SK-N-SH (cell line): ENCODE measurements at regions not wholly inside any gene's neighbourhood (a gene's known extent, or its start where the extent isn't known, plus 50 kb on each side); places are given as distances from the start of the nearest gene placed in this dataset.

Experiments used
- CTCF ChIA-PET: fragments of 300-600, 350-600 bp; formaldehyde crosslinking; extraction: SDS; loops from one replicate; lab custom pipeline; 2021; lab: Yijun Ruan, JAX
- POLR2A ChIA-PET: fragments of 350-600 bp; sonication (Branson Sonifier 250); formaldehyde crosslinking; extraction: SDS; loops from one replicate; lab custom pipeline; 2020; ENCODE audit warnings: antibody characterized with exemption, inconsistent platforms; lab: Yijun Ruan, JAX
- DNase-seq: peaks from one replicate; pipeline ENCODE4 v3.0.0; 2012
- H2AFZ ChIP-seq: fragments of 200-600 bp; sonication (generic); 2 replicates; pipeline ENCODE4 v1.8.1; 2016; ENCODE audit warnings: antibody characterized with exemption, mild to moderate bottlenecking, low read depth
- H3F3A ChIP-seq: fragments of 200-600 bp; sonication (generic); replicated peaks from 2 replicates; pipeline ENCODE3; 2016; ENCODE audit warnings: antibody characterized with exemption, mild to moderate bottlenecking; ENCODE audit not compliant: insufficient read depth
- H3K27ac ChIP-seq, 2 experiments: fragments of 200-500 bp in 1 of 2; fragments of 200-600 bp in 1 of 2; sonication (Bioruptor generic) in 1 of 2; sonication (generic), shearing (Covaris generic) in 1 of 2; 2 replicates each; pipeline versions ENCODE4 v1.5.1 to v1.6.1; 2014 to 2016; ENCODE audit warnings: low read depth in 2 of 2, inconsistent platforms in 1 of 2, low read length in 1 of 2, mild to moderate bottlenecking in 1 of 2, mixed read lengths in 1 of 2
- H3K27me3 ChIP-seq: fragments of 200-600 bp; sonication (generic), shearing (Covaris generic); 2 replicates; pipeline ENCODE4 v1.6.1; 2016; ENCODE audit warnings: mixed run types; ENCODE audit not compliant: insufficient read depth
- H3K36me3 ChIP-seq, 2 experiments: fragments of 200-500 bp in 1 of 2; fragments of 200-600 bp in 1 of 2; sonication (Bioruptor generic) in 1 of 2; sonication (generic) in 1 of 2; replicated peaks in 1 of 2; 2 replicates each; pipeline versions ENCODE3 to v1.5.1; 2014 to 2016; ENCODE audit warnings: low read length in 1 of 2, mild to moderate bottlenecking in 1 of 2; ENCODE audit not compliant: insufficient read depth in 2 of 2, control insufficient read depth in 1 of 2
- H3K4me1 ChIP-seq, 2 experiments: fragments of 200-500 bp in 1 of 2; fragments of 200-600 bp in 1 of 2; sonication (Bioruptor generic) in 1 of 2; sonication (generic), shearing (Covaris generic) in 1 of 2; 2 replicates each; pipeline versions ENCODE4 v1.5.1 to v1.6.1; 2014 to 2016; ENCODE audit warnings: low read depth in 1 of 2, low read length in 1 of 2, mixed run types in 1 of 2; ENCODE audit not compliant: insufficient read depth in 2 of 2, control insufficient read depth in 1 of 2
- H3K4me2 ChIP-seq: fragments of 200-600 bp; sonication (generic), shearing (Covaris generic); 2 replicates; pipeline ENCODE4 v1.6.1; 2017; ENCODE audit warnings: mixed run types
- H3K4me3 ChIP-seq, 2 experiments: fragments of 200-500 bp in 1 of 2; fragments of 200-600 bp in 1 of 2; sonication (Bioruptor generic) in 1 of 2; sonication (generic), shearing (Covaris generic) in 1 of 2; 2 replicates each; pipeline versions ENCODE4 v1.5.1 to v1.8.1; 2014 to 2016; ENCODE audit warnings: low read depth in 2 of 2, inconsistent platforms in 1 of 2, low read length in 1 of 2, mild to moderate bottlenecking in 1 of 2, mixed read lengths in 1 of 2, moderate library complexity in 1 of 2
- H3K79me2 ChIP-seq: fragments of 200-600 bp; sonication (generic); 2 replicates; pipeline ENCODE4 v1.8.1; 2017; ENCODE audit warnings: mild to moderate bottlenecking; ENCODE audit not compliant: insufficient read depth
- H3K9ac ChIP-seq: fragments of 200-600 bp; sonication (generic); 2 replicates; pipeline ENCODE4 v1.6.1; 2017; ENCODE audit warnings: mixed run types
- H3K9me2 ChIP-seq: fragments of 200-600 bp; sonication (generic); 2 replicates; pipeline ENCODE4 v1.6.1; 2017; ENCODE audit warnings: mixed run types
- H3K9me3 ChIP-seq: fragments of 200-600 bp; sonication (generic); 2 replicates; pipeline ENCODE4 v1.6.1; 2017; ENCODE audit warnings: mixed run types, mild to moderate bottlenecking, moderate library complexity
- H4K20me1 ChIP-seq: fragments of 200-600 bp; sonication (generic); 2 replicates; pipeline ENCODE4 v1.6.1; 2017; ENCODE audit warnings: mild to moderate bottlenecking, mixed run types; ENCODE audit not compliant: insufficient read depth
- CHD2 ChIP-seq: fragments of 150-350 bp; IDR thresholded peaks from 2 replicates; pipeline ENCODE4 v1.6.1; 2018; ENCODE audit warnings: low read length; ENCODE audit not compliant: partially characterized antibody
- EZH2phosphoT487 ChIP-seq: fragments of 200-600 bp; sonication (generic); IDR thresholded peaks from 2 replicates; pipeline ENCODE4 v1.6.1; 2017; ENCODE audit warnings: low read depth, mixed run types, mild to moderate bottlenecking, antibody characterized with exemption, moderate library complexity, borderline replicate concordance
- FOXJ3 ChIP-seq: sonication (generic); formaldehyde crosslinking; IDR thresholded peaks from 2 replicates; pipeline ENCODE4 v1.5.1; 2020; ENCODE audit warnings: mild to moderate bottlenecking, missing genetic modification reagents
- GABPA ChIP-seq: IDR thresholded peaks from 2 replicates; pipeline ENCODE4 v1.4.0; 2012; ENCODE audit warnings: low read depth, mild to moderate bottlenecking
- GATA2 ChIP-seq: sonication (generic); formaldehyde crosslinking; IDR thresholded peaks from 2 replicates; pipeline ENCODE4 v1.5.0; 2020; ENCODE audit warnings: mild to moderate bottlenecking, missing genetic modification reagents
- NFIC ChIP-seq: IDR thresholded peaks from 2 replicates; pipeline ENCODE4 v1.4.0; 2012; ENCODE audit warnings: borderline replicate concordance
- NRF1 ChIP-seq: IDR thresholded peaks from 2 replicates; pipeline ENCODE4 v1.6.1; 2012; ENCODE audit warnings: low read depth, mild to moderate bottlenecking, low read length
- POLR2AphosphoS5 ChIP-seq: IDR thresholded peaks from 2 replicates; pipeline ENCODE4 v1.6.1; 2012; ENCODE audit warnings: low read depth, low read length
- RAD21 ChIP-seq: IDR thresholded peaks from 2 replicates; pipeline ENCODE4 v1.6.1; 2012; ENCODE audit warnings: mild to moderate bottlenecking, low read length
- TAF1 ChIP-seq: IDR thresholded peaks from 2 replicates; pipeline ENCODE4 v1.6.1; 2012; ENCODE audit warnings: low read depth, mild to moderate bottlenecking, low read length, moderate library complexity, borderline replicate concordance
- TCF12 ChIP-seq: IDR thresholded peaks from 2 replicates; pipeline ENCODE4 v1.4.0; 2012
- WGBS: methylation state at CpG from one replicate; pipeline ENCODE4 v1.1.6; 2017; ENCODE audit warnings: low lambda C conversion rate; 5-methylcytosine and 5-hydroxymethylcytosine counted together
- TF ChIP-seq, protein P1 (sequence below): IDR thresholded peaks from 2 replicates; pipeline ENCODE4 v1.4.0; 2012; ENCODE audit warnings: low read depth, borderline replicate concordance
- TF ChIP-seq, protein P2 (sequence below): fragments of 200-600 bp; sonication (generic); IDR thresholded peaks from 2 replicates; pipeline ENCODE4 v1.6.1; 2017; ENCODE audit warnings: antibody characterized with exemption, mild to moderate bottlenecking, moderate library complexity
- TF ChIP-seq, protein P3 (sequence below): IDR thresholded peaks from 2 replicates; pipeline ENCODE4 v1.4.0; 2012; ENCODE audit warnings: low read depth, borderline replicate concordance

DNA sequence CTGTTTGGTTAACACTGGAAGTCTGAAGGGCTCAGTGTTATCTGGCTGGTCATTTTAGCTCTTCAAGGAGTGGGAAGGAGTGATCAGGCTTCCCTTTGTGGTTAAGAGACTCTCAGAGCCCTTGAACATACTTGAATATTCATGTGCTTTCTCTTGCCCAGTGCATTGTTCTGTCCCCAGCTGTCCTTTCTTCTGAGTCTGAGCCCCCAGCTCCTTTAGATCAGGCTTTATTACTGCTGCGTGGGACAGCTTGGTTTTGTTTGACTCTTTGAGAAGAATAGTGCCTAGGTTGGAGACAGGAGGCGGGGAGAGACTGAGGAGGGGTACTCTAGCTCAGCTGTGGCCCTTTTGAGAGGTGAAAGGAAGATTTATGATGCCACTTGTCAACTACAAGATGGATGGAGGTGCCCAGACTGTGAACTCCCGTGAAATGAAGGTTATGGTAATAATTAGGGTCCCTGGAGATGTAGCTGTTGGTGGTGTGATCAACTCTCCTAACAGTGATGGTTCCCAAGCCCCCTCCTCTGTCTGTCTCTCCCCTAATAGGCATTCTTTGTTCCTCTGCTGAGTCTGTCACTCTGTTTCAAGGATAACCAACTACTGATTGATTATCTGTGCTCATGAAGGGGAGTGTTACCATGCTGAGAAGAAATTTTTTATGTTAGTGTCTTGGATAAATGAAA lies 83.1 kb upstream of the GLRA1 start:
- Histone ChIP-seq H3K4me1 (no peaks in the 10 kb centered on the region), H3F3A (no peaks in the 10 kb centered on the region), H3K27me3 (no peaks in the 10 kb centered on the region), H3K79me2 (no peaks in the 10 kb centered on the region), H3K9me2 (no peaks in the 10 kb centered on the region), H3K4me3 (no peak overlapping the region), H3K27ac (no peak overlapping the region), H2AFZ (no peak overlapping the region), H3K36me3 (no peaks in the 10 kb centered on the region), H4K20me1 (no peaks in the 10 kb centered on the region), H3K4me2 (no peak overlapping the region), H3K9me3 (no peaks in the 10 kb centered on the region), H3K9ac (no peak overlapping the region)
- TF ChIP-seq, protein P1, sequence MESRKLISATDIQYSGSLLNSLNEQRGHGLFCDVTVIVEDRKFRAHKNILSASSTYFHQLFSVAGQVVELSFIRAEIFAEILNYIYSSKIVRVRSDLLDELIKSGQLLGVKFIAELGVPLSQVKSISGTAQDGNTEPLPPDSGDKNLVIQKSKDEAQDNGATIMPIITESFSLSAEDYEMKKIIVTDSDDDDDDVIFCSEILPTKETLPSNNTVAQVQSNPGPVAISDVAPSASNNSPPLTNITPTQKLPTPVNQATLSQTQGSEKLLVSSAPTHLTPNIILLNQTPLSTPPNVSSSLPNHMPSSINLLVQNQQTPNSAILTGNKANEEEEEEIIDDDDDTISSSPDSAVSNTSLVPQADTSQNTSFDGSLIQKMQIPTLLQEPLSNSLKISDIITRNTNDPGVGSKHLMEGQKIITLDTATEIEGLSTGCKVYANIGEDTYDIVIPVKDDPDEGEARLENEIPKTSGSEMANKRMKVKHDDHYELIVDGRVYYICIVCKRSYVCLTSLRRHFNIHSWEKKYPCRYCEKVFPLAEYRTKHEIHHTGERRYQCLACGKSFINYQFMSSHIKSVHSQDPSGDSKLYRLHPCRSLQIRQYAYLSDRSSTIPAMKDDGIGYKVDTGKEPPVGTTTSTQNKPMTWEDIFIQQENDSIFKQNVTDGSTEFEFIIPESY, result no peak
- TF ChIP-seq, protein P2, sequence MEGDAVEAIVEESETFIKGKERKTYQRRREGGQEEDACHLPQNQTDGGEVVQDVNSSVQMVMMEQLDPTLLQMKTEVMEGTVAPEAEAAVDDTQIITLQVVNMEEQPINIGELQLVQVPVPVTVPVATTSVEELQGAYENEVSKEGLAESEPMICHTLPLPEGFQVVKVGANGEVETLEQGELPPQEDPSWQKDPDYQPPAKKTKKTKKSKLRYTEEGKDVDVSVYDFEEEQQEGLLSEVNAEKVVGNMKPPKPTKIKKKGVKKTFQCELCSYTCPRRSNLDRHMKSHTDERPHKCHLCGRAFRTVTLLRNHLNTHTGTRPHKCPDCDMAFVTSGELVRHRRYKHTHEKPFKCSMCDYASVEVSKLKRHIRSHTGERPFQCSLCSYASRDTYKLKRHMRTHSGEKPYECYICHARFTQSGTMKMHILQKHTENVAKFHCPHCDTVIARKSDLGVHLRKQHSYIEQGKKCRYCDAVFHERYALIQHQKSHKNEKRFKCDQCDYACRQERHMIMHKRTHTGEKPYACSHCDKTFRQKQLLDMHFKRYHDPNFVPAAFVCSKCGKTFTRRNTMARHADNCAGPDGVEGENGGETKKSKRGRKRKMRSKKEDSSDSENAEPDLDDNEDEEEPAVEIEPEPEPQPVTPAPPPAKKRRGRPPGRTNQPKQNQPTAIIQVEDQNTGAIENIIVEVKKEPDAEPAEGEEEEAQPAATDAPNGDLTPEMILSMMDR, result no peak
- no peak for TF ChIP-seq TAF1
- no peak for TF ChIP-seq CHD2
- no peak for TF ChIP-seq NFIC
- no peak for TF ChIP-seq RAD21
- TF ChIP-seq NRF1, result no peak
- TF ChIP-seq TCF12, result no peak
- TF ChIP-seq, protein P3, sequence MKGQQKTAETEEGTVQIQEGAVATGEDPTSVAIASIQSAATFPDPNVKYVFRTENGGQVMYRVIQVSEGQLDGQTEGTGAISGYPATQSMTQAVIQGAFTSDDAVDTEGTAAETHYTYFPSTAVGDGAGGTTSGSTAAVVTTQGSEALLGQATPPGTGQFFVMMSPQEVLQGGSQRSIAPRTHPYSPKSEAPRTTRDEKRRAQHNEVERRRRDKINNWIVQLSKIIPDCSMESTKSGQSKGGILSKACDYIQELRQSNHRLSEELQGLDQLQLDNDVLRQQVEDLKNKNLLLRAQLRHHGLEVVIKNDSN, result no peak
- no peak for TF ChIP-seq GATA2 (CRISPR knock-in tag)
- TF ChIP-seq FOXJ3 (CRISPR knock-in tag), result no peak
- no peak for TF ChIP-seq POLR2AphosphoS5
- no peak for TF ChIP-seq GABPA
- WGBS, result 0% methylated on average over 3 of the region's 3 CpGs
- POLR2A ChIA-PET, result no interaction called here
- CTCF ChIA-PET, result no interaction called here
- no peak for DNase-seq

DNA sequence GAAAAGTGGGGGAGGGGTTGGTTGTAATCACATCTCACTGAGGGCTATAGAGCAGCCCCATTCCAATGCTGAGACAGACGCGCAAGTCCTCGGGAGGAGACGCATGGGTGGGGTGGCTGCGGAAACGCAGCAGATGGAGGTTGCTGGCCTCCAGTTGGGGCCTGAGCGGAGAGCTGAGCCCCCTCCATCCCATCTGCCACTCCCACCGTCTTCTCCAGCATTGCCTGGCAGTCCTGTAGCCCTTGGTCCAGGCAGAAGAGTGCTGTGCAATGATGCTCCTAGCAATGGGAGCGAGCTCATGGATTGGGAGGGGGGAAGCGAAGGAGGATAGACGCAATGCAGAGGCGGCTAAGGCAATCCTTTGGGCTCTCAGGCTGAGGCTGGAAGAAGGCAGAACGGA lies 79.4 kb upstream of the GLRA1 start:
- H4K20me1 ChIP-seq, result no peaks in the 10 kb centered on the region
- H3K27ac ChIP-seq, result no peak overlapping the region
- no peaks in the 10 kb centered on the region for H3K36me3 ChIP-seq
- H3K4me1 ChIP-seq, result no peaks in the 10 kb centered on the region
- no peak overlapping the region for H3K4me2 ChIP-seq
- no peaks in the 10 kb centered on the region for H3K27me3 ChIP-seq
- ChIA-PET POLR2A (no interaction called here), CTCF (no interaction called here)
- H3K9me2 ChIP-seq, result no peaks in the 10 kb centered on the region
- no peaks in the 10 kb centered on the region for H3K79me2 ChIP-seq
- H3K9ac ChIP-seq, result no peak overlapping the region
- WGBS, result 50% methylated on average over 13 of the region's 13 CpGs
- no peak for TF ChIP-seq EZH2phosphoT487
- H3F3A ChIP-seq, result no peaks in the 10 kb centered on the region
- H2AFZ ChIP-seq, result no peak overlapping the region
- no peak overlapping the region for H3K4me3 ChIP-seq
- no peaks in the 10 kb centered on the region for H3K9me3 ChIP-seq
- DNase-seq, result no peak
